HCT116 (cell line): ENCODE measurements at regions not wholly inside any gene's neighbourhood (a gene's known extent, or its start where the extent isn't known, plus 50 kb on each side); places are given as distances from the start of the nearest gene placed in this dataset.
"Not testable (repeated sequence)": the region's sequence is repeated elsewhere in the genome, so short reads cannot be mapped to it uniquely, and the experiment has no call there.

Experiments
- ATF3 ChIP-seq: IDR thresholded peaks from 2 replicates; pipeline ENCODE4 v1.6.1; 2012
- EZH2 ChIP-seq: fragments of 200-600 bp; sonication (generic); IDR thresholded peaks from 2 replicates; pipeline ENCODE4 v1.6.1; 2017; ENCODE audit warnings: antibody characterized with exemption, mixed run types
- EZH2phosphoT487 ChIP-seq: fragments of 200-600 bp; IDR thresholded peaks from 2 replicates; pipeline ENCODE4 v1.6.1; 2018; ENCODE audit warnings: antibody characterized with exemption, borderline replicate concordance
- POLR2A ChIP-seq: IDR thresholded peaks from 2 replicates; pipeline ENCODE4 v1.7.0; 2011; ENCODE audit warnings: borderline replicate concordance; ENCODE audit not compliant: insufficient read depth, insufficient read length; ENCODE audit errors: extremely low read depth
- SIN3A ChIP-seq: IDR thresholded peaks from 2 replicates; pipeline ENCODE4 v1.6.1; 2012; ENCODE audit warnings: low read depth
- SP1 ChIP-seq: IDR thresholded peaks from 2 replicates; pipeline ENCODE4 v1.6.1; 2012; ENCODE audit warnings: low read depth
- YY1 ChIP-seq: IDR thresholded peaks from 2 replicates; pipeline ENCODE4 v1.6.1; 2011; ENCODE audit warnings: low read length, low read depth, moderate library complexity, mild to moderate bottlenecking; ENCODE audit not compliant: insufficient replicate concordance; ENCODE audit errors: extremely low read depth
- ZBTB33 ChIP-seq: IDR thresholded peaks from 2 replicates; pipeline ENCODE4 v1.6.1; 2011; ENCODE audit warnings: mild to moderate bottlenecking, low read length, moderate library complexity; ENCODE audit not compliant: insufficient replicate concordance; ENCODE audit errors: extremely low read depth
- ZFX ChIP-seq: fragments of 450-650 bp; IDR thresholded peaks from 2 replicates; pipeline ENCODE4 v1.6.1; 2017
- TF ChIP-seq, protein P1 (sequence below), 3 experiments: fragments of 200-600 bp in 1 of 3; sonication (generic) in 1 of 3; IDR thresholded peaks in 2 of 3; conservative IDR thresholded peaks in 1 of 3; 2 replicates each; pipeline ENCODE4 v1.5.1; 2012 to 2017; ENCODE audit warnings: low read depth in 2 of 3, low read length in 2 of 3, antibody characterized with exemption in 1 of 3, borderline replicate concordance in 1 of 3, control low read depth in 1 of 3, mild to moderate bottlenecking in 1 of 3, mixed read lengths in 1 of 3, mixed run types in 1 of 3, moderate library complexity in 1 of 3; ENCODE audit not compliant: insufficient read depth in 1 of 3

- not testable (repeated sequence) for TF ChIP-seq POLR2A, ZFX, EZH2phosphoT487, YY1, SP1, EZH2, ZBTB33, SIN3A, ATF3
- TF ChIP-seq, protein P1, sequence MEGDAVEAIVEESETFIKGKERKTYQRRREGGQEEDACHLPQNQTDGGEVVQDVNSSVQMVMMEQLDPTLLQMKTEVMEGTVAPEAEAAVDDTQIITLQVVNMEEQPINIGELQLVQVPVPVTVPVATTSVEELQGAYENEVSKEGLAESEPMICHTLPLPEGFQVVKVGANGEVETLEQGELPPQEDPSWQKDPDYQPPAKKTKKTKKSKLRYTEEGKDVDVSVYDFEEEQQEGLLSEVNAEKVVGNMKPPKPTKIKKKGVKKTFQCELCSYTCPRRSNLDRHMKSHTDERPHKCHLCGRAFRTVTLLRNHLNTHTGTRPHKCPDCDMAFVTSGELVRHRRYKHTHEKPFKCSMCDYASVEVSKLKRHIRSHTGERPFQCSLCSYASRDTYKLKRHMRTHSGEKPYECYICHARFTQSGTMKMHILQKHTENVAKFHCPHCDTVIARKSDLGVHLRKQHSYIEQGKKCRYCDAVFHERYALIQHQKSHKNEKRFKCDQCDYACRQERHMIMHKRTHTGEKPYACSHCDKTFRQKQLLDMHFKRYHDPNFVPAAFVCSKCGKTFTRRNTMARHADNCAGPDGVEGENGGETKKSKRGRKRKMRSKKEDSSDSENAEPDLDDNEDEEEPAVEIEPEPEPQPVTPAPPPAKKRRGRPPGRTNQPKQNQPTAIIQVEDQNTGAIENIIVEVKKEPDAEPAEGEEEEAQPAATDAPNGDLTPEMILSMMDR (IDR thresholded peaks at IDR 0.05 in 2 of 3, conservative IDR thresholded peaks at IDR 0.05 in 1 of 3; ENCODE audit: borderline replicate concordance in 1 of 3, insufficient read depth in 1 of 3, low read depth in 2 of 3, low read length in 2 of 3) = not testable (repeated sequence)
These were observed 4065.2 kb upstream of the TPTE start for GRCh38 chr21:6456011-6456661.
